ENCODE measurements at regions not wholly inside any gene's neighbourhood (a gene's known extent, or its start where the extent isn't known, plus 50 kb on each side); places are given as distances from the start of the nearest gene placed in this dataset.

DNA sequence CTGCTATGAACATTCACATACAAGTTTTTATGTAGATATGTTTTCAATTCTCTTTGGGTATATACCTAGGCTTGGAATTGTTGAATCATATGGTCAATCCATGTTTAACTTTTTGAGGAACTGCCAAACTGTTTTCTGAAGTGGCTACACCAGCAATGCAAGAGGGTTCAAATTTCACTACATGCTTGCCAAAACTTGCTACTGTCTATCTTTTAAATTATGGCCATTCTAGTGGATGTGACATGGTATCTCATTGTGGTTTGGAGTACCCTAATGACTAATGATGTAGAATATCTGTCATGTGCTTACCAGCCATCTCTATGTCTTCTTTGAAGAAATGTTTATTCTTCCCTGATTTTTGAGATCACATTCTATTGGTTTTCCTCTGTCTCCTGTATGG lies 860.3 kb downstream of the DIAPH3 start:
- H3K27ac Mint-ChIP-seq (ENCODE audit: unreplicated experiment) = no peak overlapping the region
- Histone ChIP-seq H3K79me2 (ENCODE audit: insufficient read depth, low read length) (no peaks in the 10 kb centered on the region), H3K9ac (ENCODE audit: low read length) (no peak overlapping the region), H3K36me3 (ENCODE audit: insufficient read depth, low read length) (no peaks in the 10 kb centered on the region), H3K27me3 (ENCODE audit: insufficient read depth, low read length) (no peaks in the 10 kb centered on the region), H3K4me1 (ENCODE audit: insufficient read depth, low read length) (no peaks in the 10 kb centered on the region), H3K4me2 (ENCODE audit: low read length) (no peak overlapping the region), H3K9me3 (ENCODE audit: insufficient read depth, low read depth, low read length) (no peaks in the 10 kb centered on the region), H3K27ac (ENCODE audit: low read depth, low read length) (no peak overlapping the region), H2AFZ (ENCODE audit: low read depth, low read length) (no peak overlapping the region), H4K20me1 (ENCODE audit: insufficient read depth, low read length) (no peaks in the 10 kb centered on the region), H3K4me3 (ENCODE audit: insufficient read depth, low read depth, low read length) (no peak overlapping the region)
- no peak overlapping the region for H3K4me3 Mint-ChIP-seq (ENCODE audit: unreplicated experiment)
- no peaks in the 10 kb centered on the region for H3K27me3 Mint-ChIP-seq (ENCODE audit: low read depth, unreplicated experiment)
- TF ChIP-seq EZH2 (IDR thresholded peaks at IDR 0.05; ENCODE audit: insufficient read depth, low read length) = no peak
- TF ChIP-seq, protein P1, sequence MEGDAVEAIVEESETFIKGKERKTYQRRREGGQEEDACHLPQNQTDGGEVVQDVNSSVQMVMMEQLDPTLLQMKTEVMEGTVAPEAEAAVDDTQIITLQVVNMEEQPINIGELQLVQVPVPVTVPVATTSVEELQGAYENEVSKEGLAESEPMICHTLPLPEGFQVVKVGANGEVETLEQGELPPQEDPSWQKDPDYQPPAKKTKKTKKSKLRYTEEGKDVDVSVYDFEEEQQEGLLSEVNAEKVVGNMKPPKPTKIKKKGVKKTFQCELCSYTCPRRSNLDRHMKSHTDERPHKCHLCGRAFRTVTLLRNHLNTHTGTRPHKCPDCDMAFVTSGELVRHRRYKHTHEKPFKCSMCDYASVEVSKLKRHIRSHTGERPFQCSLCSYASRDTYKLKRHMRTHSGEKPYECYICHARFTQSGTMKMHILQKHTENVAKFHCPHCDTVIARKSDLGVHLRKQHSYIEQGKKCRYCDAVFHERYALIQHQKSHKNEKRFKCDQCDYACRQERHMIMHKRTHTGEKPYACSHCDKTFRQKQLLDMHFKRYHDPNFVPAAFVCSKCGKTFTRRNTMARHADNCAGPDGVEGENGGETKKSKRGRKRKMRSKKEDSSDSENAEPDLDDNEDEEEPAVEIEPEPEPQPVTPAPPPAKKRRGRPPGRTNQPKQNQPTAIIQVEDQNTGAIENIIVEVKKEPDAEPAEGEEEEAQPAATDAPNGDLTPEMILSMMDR (IDR thresholded peaks at IDR 0.05; ENCODE audit: insufficient read depth, low read depth, low read length) = no peak
- H3K36me3 Mint-ChIP-seq (ENCODE audit: low read depth, unreplicated experiment) = no peaks in the 10 kb centered on the region
- DNase-seq (ENCODE audit: low read depth) (peak; percentile 77), FAIRE-seq (no peak)
- no peaks in the 10 kb centered on the region for H3K9me3 Mint-ChIP-seq (ENCODE audit: unreplicated experiment)
- no peaks in the 10 kb centered on the region for H3K4me1 Mint-ChIP-seq (ENCODE audit: low read depth, unreplicated experiment)

DNA sequence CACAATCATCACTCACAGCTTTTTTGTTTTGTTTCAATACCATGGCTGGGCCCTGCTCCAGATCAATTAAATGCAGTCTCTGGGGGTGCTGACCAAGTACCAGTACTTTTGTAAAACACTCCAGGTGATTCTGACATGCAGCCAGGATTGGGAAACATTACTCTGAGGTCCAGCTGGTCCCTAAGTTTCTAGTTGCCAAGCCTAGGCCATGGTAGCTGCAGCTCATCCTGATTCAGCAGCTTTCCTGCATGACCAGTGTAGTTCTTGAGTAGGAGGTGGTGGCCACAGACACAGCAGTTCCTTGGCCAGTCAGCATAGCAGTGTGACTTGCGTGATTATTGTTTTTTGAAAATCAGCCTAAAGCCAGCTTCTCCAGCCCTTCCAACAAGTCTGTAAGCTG lies 859.1 kb downstream of the DIAPH3 start:
- H3K4me3 Mint-ChIP-seq (ENCODE audit: unreplicated experiment) = no peak overlapping the region
- H2AFZ ChIP-seq (ENCODE audit: low read depth, low read length) = no peak overlapping the region
- TF ChIP-seq, protein P1 (IDR thresholded peaks at IDR 0.05; ENCODE audit: insufficient read depth, low read depth, low read length) = no peak
- no peak for TF ChIP-seq EZH2 (IDR thresholded peaks at IDR 0.05; ENCODE audit: insufficient read depth, low read length)

DNA sequence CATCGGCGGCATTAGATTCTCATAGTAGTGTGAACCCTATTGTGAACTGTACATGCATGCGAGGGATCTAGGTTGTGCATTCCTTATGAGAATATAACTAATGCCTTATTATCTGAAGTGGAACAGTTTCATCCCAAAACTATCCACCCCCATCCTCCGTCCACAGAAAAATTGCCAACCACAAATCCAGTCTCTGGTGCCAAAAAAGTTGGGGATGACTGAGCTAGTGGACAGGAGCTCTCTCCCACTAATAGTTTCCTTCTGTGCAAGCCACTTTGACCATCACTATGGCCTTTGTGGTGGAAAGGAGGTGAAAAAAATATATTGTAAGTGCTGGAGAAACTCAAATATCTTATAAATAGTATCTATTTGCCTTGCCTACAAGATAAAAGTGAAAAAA lies 857.8 kb downstream of the DIAPH3 start:
- Histone ChIP-seq H2AFZ (ENCODE audit: low read depth, low read length) (no peak overlapping the region), H3K4me1 (ENCODE audit: insufficient read depth, low read length) (no peaks in the 10 kb centered on the region), H3K4me2 (ENCODE audit: low read length) (no peak overlapping the region), H4K20me1 (ENCODE audit: insufficient read depth, low read length) (no peaks in the 10 kb centered on the region), H3K9ac (ENCODE audit: low read length) (no peak overlapping the region), H3K79me2 (ENCODE audit: insufficient read depth, low read length) (no peaks in the 10 kb centered on the region), H3K9me3 (ENCODE audit: insufficient read depth, low read depth, low read length) (no peaks in the 10 kb centered on the region), H3K27ac (ENCODE audit: low read depth, low read length) (no peak overlapping the region), H3K4me3 (ENCODE audit: insufficient read depth, low read depth, low read length) (no peak overlapping the region), H3K27me3 (ENCODE audit: insufficient read depth, low read length) (no peaks in the 10 kb centered on the region), H3K36me3 (ENCODE audit: insufficient read depth, low read length) (no peaks in the 10 kb centered on the region)
- Mint-ChIP-seq H3K27me3 (ENCODE audit: low read depth, unreplicated experiment) (no peaks in the 10 kb centered on the region), H3K4me3 (ENCODE audit: unreplicated experiment) (no peak overlapping the region), H3K27ac (ENCODE audit: unreplicated experiment) (no peak overlapping the region), H3K36me3 (ENCODE audit: low read depth, unreplicated experiment) (no peaks in the 10 kb centered on the region), H3K4me1 (ENCODE audit: low read depth, unreplicated experiment) (no peaks in the 10 kb centered on the region), H3K9me3 (ENCODE audit: unreplicated experiment) (no peaks in the 10 kb centered on the region)
- FAIRE-seq = no peak
- TF ChIP-seq, protein P1 (IDR thresholded peaks at IDR 0.05; ENCODE audit: insufficient read depth, low read depth, low read length) = no peak
- no peak for TF ChIP-seq EZH2 (IDR thresholded peaks at IDR 0.05; ENCODE audit: insufficient read depth, low read length)
- peak; percentile 78 for DNase-seq (ENCODE audit: low read depth)

More for the DNA sequence above, 859.1 kb downstream of the DIAPH3 start:
- no peaks in the 10 kb centered on the region for H3K27me3 ChIP-seq (ENCODE audit: insufficient read depth, low read length)
- H3K9me3 ChIP-seq (ENCODE audit: insufficient read depth, low read depth, low read length) = no peaks in the 10 kb centered on the region
- no peak for FAIRE-seq
- H3K4me2 ChIP-seq (ENCODE audit: low read length) = no peak overlapping the region
- no peaks in the 10 kb centered on the region for H3K36me3 ChIP-seq (ENCODE audit: insufficient read depth, low read length)
- H3K27me3 Mint-ChIP-seq (ENCODE audit: low read depth, unreplicated experiment) = no peaks in the 10 kb centered on the region
- H3K27ac ChIP-seq (ENCODE audit: low read depth, low read length) = no peak overlapping the region
- no peak for DNase-seq (ENCODE audit: low read depth)
- no peaks in the 10 kb centered on the region for H3K36me3 Mint-ChIP-seq (ENCODE audit: low read depth, unreplicated experiment)
- H3K27ac Mint-ChIP-seq (ENCODE audit: unreplicated experiment) = no peak overlapping the region
- no peaks in the 10 kb centered on the region for H4K20me1 ChIP-seq (ENCODE audit: insufficient read depth, low read length)
- no peaks in the 10 kb centered on the region for H3K79me2 ChIP-seq (ENCODE audit: insufficient read depth, low read length)
- H3K4me3 ChIP-seq (ENCODE audit: insufficient read depth, low read depth, low read length) = no peak overlapping the region
- no peak overlapping the region for H3K9ac ChIP-seq (ENCODE audit: low read length)
- H3K9me3 Mint-ChIP-seq (ENCODE audit: unreplicated experiment) = no peaks in the 10 kb centered on the region
- no peaks in the 10 kb centered on the region for H3K4me1 Mint-ChIP-seq (ENCODE audit: low read depth, unreplicated experiment)
- H3K4me1 ChIP-seq (ENCODE audit: insufficient read depth, low read length) = no peaks in the 10 kb centered on the region
